Stomach (tissue), 4 donors: ENCODE measurements at regions not wholly inside any gene's neighbourhood (a gene's known extent, or its start where the extent isn't known, plus 50 kb on each side); places are given as distances from the start of the nearest gene placed in this dataset.

Experiments
- CTCF ChIP-seq, 7 experiments: fragments of 450-650 bp in 4 of 7; fragments of 200-600 bp in 3 of 7; sonication (generic) in 3 of 7; IDR thresholded peaks; one replicate each; pipeline ENCODE4 v1.5.1; 2016 to 2019; ENCODE audit warnings: antibody characterized with exemption in 7 of 7, control low read depth in 2 of 7, mild to moderate bottlenecking in 1 of 7
- POLR2A ChIP-seq, 4 donors: fragments of 450-650 bp; IDR thresholded peaks; one replicate each; pipeline ENCODE4 v1.6.1; 2016; ENCODE audit warnings: antibody characterized with exemption in 4 of 4, control low read depth in 2 of 4, mild to moderate bottlenecking in 1 of 4, moderate library complexity in 1 of 4
- POLR2AphosphoS5 ChIP-seq, 3 donors: sonication (generic); formaldehyde crosslinking; IDR thresholded peaks; one replicate each; pipeline ENCODE4 v1.6.1; 2016; ENCODE audit warnings: antibody characterized with exemption in 3 of 3

DNA sequence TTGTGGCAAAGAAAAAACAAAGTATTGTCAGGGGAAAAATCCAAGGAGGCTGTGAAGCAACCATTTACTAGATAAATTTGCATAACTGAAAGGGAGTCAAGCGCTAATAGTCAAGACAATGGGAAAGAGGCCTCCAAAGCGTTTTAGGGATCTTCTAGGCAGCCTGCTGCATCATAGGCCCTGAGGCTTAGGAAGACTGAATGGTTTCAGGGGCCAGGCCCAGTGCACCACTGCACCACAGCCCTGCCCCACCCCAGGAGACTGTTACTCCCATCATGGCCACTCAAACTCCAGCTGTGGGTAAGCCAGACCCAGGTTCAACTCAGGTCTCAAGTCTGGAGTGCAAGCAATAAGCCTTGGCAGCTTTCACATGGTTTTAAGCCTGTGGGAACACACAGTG is 362.9 kb downstream of the SH3BGRL start:
- no peak for TF ChIP-seq POLR2A (IDR thresholded peaks at IDR 0.05)
- no peak for TF ChIP-seq CTCF (IDR thresholded peaks at IDR 0.05)
- TF ChIP-seq POLR2AphosphoS5 (IDR thresholded peaks at IDR 0.05) = no peak
